Suppressor macrophage treated with lipopolysaccharide for 4 hours (primary cell): ENCODE measurements at regions not wholly inside any gene's neighbourhood (a gene's known extent, or its start where the extent isn't known, plus 50 kb on each side); places are given as distances from the start of the nearest gene placed in this dataset.
"Not testable (repeated sequence)": the region's sequence is repeated elsewhere in the genome, so short reads cannot be mapped to it uniquely, and the experiment has no call there.

Source experiments
- DNase-seq: peaks from one replicate; pipeline ENCODE4 v3.0.0-alpha.2; 2020

GRCh38 chr2:138901530-138901929 lies 121.3 kb upstream of the NXPH2 start:
- DNase-seq = no peak

GRCh38 chr2:138898855-138899254 lies 118.7 kb upstream of the NXPH2 start:
- DNase-seq = no peak

- no peak for DNase-seq
Measured at GRCh38 chr2:138897274-138897673, 117.1 kb upstream of the NXPH2 start.

GRCh38 chr2:138893746-138894145 lies 113.6 kb upstream of the NXPH2 start:
- no peak for DNase-seq

DNA sequence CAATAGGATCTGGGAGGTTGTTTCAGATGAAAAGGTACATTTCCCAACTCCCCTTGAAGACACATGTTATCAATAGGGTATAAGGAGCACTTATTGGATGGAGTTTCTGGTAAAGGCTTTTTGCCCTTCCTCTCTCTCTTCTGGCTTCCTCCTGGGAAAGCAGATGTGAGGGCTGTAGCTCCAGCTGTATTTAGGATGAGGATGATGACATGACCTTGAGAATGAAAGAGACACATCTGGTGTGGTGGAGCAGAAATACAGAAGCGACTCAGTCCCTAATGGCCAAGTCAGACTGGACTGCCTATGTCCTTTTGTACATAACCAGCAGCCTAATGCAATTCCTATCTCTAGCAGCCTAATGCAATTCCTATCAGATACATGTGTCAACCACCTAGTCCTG lies 100.9 kb upstream of the NXPH2 start:
- DNase-seq = no peak

DNA sequence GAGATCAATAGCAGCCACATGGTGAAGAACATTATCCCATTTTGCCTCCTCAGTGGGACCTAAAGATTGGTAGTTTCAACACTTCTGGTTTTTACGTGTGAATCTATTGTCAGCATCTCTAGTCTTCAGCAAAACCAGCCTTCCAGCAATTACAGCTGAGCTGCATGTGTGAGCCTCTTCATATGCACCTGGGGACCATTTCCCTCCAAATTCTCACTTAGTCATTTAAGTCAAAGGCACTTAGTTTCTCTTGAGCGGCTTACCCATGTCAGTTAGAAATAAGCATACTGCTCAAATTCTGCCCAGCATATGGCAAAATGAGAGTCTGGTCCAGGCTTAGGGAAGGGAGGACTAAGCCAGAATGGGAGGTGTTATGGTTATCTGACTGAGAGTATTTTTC lies 99.7 kb upstream of the NXPH2 start:
- DNase-seq = no peak

DNA sequence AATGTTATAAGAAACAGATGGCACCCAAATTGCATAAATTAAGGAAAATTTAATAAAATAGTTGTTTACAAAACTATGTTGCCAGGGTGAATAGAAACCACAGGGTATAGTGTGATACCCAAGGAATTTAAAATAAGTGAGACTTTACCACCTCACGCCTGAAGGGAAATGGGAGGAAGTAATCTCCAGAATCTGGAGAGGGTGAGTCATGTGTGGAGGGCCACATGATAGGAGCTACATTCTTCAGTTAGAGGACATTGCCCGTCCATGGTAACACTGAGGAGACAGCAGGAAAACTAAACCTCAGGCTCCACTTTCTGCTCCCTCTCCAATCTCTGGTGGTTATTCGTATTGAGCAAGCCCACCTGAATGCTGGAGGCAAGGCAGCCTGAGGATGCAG lies 97.2 kb upstream of the NXPH2 start:
- no peak for DNase-seq

- no peak for DNase-seq
Measured at GRCh38 chr2:138874251-138874650, 94.1 kb upstream of the NXPH2 start.

GRCh38 chr2:138872116-138872515 lies 91.9 kb upstream of the NXPH2 start:
- not testable (repeated sequence) for DNase-seq

- DNase-seq = no peak
Measured at GRCh38 chr2:138871312-138871711, 91.1 kb upstream of the NXPH2 start.

- no peak for DNase-seq
Measured at GRCh38 chr2:138867341-138867740, 87.2 kb upstream of the NXPH2 start.

DNA sequence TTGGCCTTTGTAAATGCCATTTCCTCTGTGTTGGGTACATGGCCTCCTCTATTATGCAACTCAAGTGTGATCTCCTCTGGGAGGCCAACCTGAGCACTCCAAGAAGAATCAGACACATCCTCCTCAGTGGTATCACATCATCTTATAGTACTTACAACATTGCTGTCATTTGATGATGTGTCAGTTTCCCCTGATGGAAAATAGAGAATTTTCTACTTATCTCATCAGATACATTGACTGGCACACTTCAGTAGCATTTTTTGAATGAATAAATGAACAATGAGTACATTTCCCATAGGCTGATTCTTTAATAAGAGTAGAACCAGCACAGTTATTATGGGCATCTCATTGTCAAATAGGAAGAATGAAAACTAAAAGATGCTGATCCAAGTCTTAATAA lies 86.6 kb upstream of the NXPH2 start:
- DNase-seq = no peak

- DNase-seq = no peak
Measured at GRCh38 chr2:138853761-138854160, 73.6 kb upstream of the NXPH2 start.

DNA sequence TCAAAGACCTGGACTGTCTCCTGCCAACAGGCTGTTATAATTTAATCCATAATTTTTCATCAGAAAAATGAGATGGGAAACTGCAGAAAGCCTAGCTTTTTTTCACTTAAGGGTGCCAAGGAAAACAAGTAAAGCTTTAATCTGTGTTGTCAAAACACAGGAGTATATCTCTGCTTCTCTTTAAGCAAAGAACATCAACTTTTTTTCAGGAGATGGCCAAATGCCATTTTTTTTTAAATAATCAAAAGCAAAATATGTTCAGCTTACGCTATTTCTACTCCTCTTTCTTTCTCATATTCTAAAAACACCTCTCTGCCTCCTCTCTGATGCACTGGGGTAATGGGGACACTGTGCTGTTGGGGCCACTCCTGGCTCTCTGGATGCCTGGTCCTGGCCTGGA lies 73.1 kb upstream of the NXPH2 start:
- no peak for DNase-seq

DNA sequence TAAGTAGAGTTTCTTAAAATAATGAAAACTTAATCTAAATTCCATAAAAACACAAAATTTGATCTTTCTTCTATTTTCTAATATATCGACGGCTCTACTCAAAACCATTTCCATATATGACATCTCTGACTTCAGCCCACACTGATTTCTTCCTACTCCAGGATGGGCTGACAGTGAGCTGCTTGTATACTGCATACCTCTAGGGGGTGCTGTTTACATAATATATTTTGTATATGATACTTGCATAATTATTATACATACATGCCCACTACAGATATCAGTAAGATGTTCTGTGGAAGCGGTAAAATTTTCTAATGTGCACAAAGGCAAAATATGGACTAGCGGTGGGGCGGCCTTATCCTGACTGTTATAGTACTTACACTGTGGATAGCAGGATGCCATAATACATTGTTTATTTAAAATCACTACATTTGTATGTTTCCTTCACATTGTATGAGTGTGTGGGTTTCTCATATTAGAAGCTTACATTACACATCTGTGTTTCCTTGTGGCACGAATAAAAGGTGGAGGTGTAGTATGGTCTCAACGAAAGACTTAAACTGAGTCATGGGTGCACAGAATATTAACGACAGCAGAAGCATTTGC lies 66.1 kb upstream of the NXPH2 start:
- DNase-seq = peak; percentile 51

DNA sequence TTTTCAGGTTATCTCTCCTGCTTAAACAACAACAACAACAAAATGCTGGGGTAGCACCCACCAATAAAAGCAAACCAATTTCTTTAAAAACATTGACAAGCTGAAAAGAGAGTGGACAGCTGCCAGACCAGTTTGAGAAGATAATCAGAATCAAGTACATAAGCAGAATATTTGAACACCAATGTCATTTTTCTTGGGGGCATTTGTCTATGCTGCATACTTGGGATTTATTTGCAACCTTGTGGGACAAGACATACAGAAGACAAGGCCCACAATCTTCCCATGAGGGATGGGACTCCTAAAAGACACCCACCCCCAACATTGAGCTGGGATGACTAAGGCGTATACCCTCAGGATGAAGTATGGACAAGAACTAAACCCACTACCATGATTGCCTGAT lies 62.2 kb upstream of the NXPH2 start:
- no peak for DNase-seq

- DNase-seq = no peak
Measured at GRCh38 chr2:138841459-138841858, 61.3 kb upstream of the NXPH2 start.

- DNase-seq = no peak
Measured at GRCh38 chr2:138838851-138839620, 58.8 kb upstream of the NXPH2 start.

- no peak for DNase-seq
Measured at GRCh38 chr2:138831691-138832090, 51.5 kb upstream of the NXPH2 start.

GRCh38 chr2:138831154-138831553 lies 51.0 kb upstream of the NXPH2 start:
- no peak for DNase-seq

DNA sequence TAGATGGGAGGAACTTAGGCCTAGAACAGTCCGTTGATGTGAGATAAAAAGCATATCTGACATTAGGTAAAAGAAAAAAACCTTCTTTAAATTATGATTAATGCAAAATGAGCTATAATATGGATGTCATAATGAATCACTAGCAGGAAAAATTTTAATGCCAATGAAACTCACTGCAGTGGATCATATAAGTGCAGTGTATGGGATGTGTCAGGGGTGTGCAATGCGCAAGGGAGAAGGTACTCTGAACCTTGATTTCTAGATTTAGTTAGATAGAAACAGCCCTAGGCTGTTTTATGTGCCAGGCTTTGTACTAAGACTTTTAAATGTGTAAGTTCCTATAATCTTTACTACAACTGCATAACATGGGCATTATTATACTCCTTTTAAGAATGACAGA lies 50.4 kb upstream of the NXPH2 start:
- DNase-seq = no peak
